H1 (cell line): ENCODE measurements at regions not wholly inside any gene's neighbourhood (a gene's known extent, or its start where the extent isn't known, plus 50 kb on each side); places are given as distances from the start of the nearest gene placed in this dataset.

Source experiments
- SUZ12 ChIP-seq: fragments of 200-600 bp; sonication (generic); IDR thresholded peaks from 2 replicates; pipeline ENCODE4 v1.6.1; 2012; ENCODE audit warnings: mild to moderate bottlenecking, inconsistent platforms, low read length, moderate library complexity, mixed read lengths
- TF ChIP-seq, protein P1 (sequence below): IDR thresholded peaks from 2 replicates; pipeline ENCODE4 v1.6.1; 2012; ENCODE audit warnings: inconsistent platforms

DNA sequence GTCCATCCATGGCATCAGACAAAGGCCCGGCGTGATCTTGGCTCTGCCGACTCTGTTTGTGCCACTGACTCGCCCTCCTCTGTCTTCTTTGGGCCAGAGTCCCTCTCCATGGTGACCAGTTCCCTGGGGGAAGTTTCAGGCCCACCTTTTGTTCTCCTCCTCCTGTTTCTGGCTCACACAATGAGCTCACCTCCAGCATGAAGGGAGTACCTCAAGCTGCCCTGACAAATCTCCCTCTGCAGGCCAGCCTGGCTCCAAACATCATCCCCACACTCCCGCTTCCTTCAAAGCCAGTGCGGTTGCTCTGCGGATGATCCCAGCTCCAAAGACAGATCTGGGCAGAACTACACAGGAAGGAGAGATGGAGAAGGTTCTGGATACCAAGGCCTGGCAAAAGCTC is 576.6 kb downstream of the NPHP4 start (continued):
- no peak for TF ChIP-seq SUZ12
- TF ChIP-seq, protein P1, sequence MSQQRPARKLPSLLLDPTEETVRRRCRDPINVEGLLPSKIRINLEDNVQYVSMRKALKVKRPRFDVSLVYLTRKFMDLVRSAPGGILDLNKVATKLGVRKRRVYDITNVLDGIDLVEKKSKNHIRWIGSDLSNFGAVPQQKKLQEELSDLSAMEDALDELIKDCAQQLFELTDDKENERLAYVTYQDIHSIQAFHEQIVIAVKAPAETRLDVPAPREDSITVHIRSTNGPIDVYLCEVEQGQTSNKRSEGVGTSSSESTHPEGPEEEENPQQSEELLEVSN, result peak; percentile 55; the same call in 1 of the 2 replicates
